Iris pigment epithelial cell (primary cell): ENCODE measurements at regions not wholly inside any gene's neighbourhood (a gene's known extent, or its start where the extent isn't known, plus 50 kb on each side); places are given as distances from the start of the nearest gene placed in this dataset.

Experiments
- DNase-seq: peaks from one replicate; pipeline ENCODE4 v3.0.0-alpha.2; 2011; ENCODE audit warnings: low read depth

- no peak for DNase-seq
Measured at GRCh38 chr12:90079529-90080210, 371.0 kb upstream of the ATP2B1 start.

DNA sequence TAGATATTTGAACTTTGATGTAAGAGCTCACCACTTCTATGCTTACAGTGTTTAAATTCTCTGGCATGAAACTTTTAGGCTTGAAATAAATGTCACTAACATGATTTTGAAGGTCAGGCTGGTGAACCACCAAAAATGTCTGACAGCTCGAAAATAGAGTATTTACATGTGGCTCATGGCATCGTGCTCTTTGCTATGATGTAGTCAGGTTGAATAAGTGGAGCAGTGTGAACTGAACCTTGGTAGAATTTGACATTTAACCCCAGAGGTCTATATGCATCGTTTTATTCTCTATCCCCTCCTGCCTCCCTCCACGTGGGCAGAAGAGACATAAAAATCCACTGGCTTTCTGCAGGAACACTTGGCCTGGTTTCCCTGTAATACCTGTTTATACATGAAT lies 369.7 kb upstream of the ATP2B1 start:
- DNase-seq, result no peak

DNA sequence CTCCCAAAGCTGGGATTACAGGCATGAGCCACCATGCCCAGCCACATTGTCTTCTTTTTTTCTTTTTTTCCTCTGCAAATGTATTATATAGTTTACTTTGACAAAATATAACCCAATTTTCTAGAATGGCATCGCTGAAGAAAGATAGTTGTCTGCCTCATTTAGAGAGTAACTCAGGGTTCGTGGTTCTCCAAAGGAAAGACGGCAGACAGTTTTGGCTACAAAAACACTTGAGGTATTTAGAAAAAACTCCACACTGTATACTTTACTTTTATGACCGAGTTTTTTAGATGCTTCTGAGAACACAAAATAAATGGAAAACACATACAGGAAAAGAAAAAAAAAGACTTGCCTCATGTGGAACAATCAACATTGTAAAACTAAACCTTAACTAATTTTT lies 369.1 kb upstream of the ATP2B1 start:
- DNase-seq, result no peak

DNA sequence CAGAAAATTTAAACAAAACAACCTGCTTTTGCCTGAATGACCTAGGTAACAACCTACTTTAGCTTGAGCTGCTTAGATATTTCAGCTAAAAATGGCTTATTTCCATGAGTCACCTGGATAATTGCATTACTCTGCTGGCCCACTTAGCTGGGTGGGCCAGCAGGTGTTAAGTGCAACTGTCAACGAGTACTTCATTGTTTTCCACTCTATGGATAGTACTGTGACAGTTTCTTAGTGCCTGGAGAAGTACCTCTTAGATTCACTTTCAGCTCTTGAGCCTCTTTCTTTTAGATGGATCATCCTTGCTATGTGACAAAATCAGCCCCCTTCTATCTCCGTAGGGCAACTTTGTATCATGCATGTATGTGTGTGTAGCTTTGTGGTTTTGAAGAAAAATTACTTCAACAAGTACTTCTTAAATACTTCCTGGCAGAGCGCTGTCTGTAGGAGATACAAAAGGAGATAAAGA lies 368.2 kb upstream of the ATP2B1 start:
- DNase-seq, result no peak

- DNase-seq, result no peak
Measured at GRCh38 chr12:90075685-90076084, 367.0 kb upstream of the ATP2B1 start.

- no peak for DNase-seq
Measured at GRCh38 chr12:90074086-90074485, 365.4 kb upstream of the ATP2B1 start.

GRCh38 chr12:90071996-90072395 lies 363.4 kb upstream of the ATP2B1 start:
- no peak for DNase-seq

DNA sequence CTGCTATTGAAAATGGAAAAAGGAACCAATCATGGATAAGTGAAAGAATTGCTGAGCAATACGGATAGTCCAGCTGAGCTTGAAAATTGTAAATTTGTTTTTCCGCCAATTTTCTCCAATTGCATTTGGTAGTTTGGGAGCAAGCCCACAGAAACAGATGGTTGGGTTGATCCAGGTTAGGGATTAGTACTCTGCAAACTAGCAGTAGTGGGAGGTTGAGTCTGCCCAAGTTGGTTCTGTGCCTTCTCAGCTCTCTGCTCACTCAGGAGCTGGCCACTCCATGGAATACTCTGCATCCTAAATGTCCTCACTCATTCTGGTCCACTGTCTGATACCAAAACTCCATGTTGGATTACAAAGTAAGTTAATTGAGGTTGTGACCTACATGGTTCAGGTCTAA lies 361.1 kb upstream of the ATP2B1 start:
- DNase-seq, result no peak

- DNase-seq, result no peak
Measured at GRCh38 chr12:90067791-90068190, 359.2 kb upstream of the ATP2B1 start.

- DNase-seq, result peak; percentile 36
Measured at GRCh38 chr12:90064852-90065801, 356.5 kb upstream of the ATP2B1 start.

- DNase-seq, result no peak
Measured at GRCh38 chr12:90062799-90063198, 354.2 kb upstream of the ATP2B1 start.

DNA sequence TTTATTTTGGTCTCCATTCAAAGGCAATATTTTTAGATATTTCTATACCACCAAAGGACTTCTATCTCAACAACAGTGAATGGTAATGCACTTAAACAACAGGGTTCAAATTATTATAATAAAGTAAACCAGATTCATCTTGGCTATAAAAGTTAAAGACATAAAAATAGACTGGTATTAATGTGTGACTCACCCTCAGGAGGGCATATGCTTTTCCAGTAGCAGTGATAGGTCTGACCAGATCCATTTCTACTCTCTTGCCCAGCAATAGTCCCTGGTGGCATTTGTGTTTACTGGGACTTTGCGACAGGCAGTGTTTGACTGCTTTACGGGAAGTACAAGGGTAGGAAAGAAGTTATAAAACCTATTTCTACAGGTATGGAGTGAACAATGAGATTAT lies 353.2 kb upstream of the ATP2B1 start:
- DNase-seq, result no peak

- peak; percentile 73 for DNase-seq
Measured at GRCh38 chr12:90060031-90060430, 351.4 kb upstream of the ATP2B1 start.

DNA sequence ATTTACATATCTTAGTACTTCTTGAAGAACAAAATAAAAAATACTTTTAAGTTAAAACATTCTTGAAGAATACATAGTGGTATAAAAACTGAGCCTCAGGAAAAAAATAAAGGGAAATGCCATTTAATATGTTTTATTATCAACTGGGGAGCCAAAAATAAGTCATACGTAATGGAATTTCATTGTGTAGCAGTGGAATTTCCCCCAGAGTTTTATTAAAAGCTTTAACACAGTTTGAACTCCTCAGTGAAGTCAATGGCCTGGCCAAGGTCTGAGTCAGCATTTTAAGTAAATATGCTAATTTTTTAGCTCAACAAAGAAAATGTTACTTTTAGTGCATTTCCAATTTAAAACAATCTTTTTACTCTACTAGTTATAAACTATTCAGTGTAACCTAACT lies 350.1 kb upstream of the ATP2B1 start:
- peak; percentile 93 for DNase-seq

DNA sequence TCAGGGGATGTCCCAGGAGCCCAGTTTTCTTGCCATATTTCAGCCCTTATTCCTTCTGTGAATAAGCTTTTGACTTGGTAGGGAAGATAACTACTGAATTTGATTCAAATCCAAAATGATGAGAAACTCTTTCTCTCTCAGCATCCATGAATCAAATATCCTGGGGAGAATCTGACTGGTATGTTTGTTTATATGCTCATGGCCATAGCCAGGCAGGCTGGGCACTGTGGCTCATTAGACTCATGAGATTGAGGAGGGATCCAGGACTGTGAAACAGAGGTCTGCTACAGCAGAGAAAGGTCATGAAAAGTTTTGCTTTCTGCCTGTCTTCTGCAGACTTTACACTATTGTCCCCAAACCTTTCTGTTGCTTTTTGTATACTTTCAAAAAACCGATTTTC lies 346.4 kb upstream of the ATP2B1 start:
- no peak for DNase-seq

DNA sequence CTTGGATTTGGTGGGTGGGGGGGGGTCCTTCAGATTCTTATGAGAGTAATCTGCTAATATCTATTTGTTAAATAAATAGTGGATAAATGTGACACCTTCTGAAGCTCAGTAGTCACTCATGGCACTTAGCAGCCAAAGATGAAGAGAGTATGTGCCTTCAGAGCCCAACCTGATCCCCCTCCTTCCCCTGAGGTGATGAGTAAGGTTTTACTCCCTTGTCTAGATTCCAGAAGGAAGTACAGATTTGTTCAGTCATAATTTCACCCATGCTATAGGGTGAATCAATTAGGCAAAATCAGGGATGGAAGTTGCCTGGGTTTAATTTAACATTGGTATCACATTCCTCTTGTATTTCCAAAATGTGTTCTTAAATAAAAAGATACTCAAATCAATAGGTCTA lies 340.3 kb upstream of the ATP2B1 start:
- no peak for DNase-seq

GRCh38 chr12:90045559-90045958 lies 336.9 kb upstream of the ATP2B1 start:
- no peak for DNase-seq

DNA sequence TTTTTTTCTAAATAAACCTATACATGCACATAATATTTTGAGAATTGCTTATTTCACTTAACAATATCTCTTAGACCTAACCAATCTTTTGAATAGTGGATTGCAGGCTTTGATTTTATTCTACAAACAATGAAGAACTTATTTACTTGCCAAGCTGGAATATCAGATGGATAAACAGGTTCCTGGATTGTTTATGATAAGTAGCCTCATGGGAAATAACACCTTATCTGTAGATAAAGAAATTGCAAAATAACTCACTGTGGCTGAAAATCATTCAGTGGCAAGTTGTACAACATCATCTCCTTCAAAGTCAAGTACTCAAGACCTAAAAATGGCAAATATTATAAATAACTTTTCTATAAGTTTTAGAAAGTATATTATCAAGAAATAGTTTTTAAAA lies 335.4 kb upstream of the ATP2B1 start:
- no peak for DNase-seq

GRCh38 chr12:90042920-90043641 lies 334.4 kb upstream of the ATP2B1 start:
- DNase-seq, result peak; percentile 88

GRCh38 chr12:90038289-90038688 lies 329.7 kb upstream of the ATP2B1 start:
- DNase-seq, result no peak

DNA sequence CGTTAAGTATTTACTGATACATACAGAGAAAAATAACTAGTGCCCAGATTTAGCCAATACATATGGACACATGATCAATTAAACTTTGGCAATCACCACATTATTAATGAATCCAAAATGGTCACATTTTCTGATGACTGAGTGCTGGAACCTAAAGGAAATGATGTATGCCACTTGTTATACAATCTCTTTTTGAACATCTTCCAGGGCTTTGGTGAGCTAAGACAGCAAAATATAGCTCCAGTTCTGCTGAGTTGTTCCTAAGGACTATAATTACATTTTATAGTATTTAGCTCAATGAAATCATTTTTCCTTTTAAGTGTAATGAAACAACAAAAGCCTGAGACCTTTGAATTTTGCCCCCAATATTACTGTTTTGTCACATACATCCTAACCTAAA lies 329.1 kb upstream of the ATP2B1 start:
- DNase-seq, result peak; percentile 53

- peak; percentile 43 for DNase-seq
Measured at GRCh38 chr12:90036637-90037036, 328.0 kb upstream of the ATP2B1 start.

GRCh38 chr12:90030726-90031125 lies 322.1 kb upstream of the ATP2B1 start:
- no peak for DNase-seq
